ENCODE measurements at regions not wholly inside any gene's neighbourhood (a gene's known extent, or its start where the extent isn't known, plus 50 kb on each side); places are given as distances from the start of the nearest gene placed in this dataset.

DNA sequence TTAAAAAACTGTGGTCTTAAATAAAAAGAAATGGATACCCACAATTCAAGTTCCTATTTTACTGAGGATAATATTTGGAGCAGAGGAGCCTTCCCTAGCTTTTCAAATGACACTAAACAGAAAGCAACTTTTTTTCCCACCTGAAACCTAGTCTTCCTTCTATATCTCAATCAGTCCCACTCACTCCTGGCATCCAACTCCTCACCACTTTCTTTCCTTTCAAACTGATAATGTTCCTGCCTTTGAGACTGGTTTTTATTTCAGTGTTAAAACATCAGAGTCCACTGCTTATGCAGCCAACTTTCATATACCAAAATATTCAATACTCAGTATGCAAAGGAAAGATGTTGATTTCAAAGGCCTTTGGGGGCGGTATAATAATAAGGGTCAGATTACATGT, 225.6 kb downstream of the GXYLT1 start:
- Histone ChIP-seq H3K36me3 (ENCODE audit: control insufficient read depth, insufficient read depth, low read length) (no peaks in the 10 kb centered on the region), H3K4ac (ENCODE audit: low read depth, low read length) (no peak overlapping the region), H4K20me1 (ENCODE audit: insufficient read depth, low read length) (no peaks in the 10 kb centered on the region), H4K91ac (ENCODE audit: insufficient read depth, low read depth, low read length) (no peak overlapping the region), H3K23ac (ENCODE audit: low read depth, low read length) (no peak overlapping the region), H3K4me1 (ENCODE audit: control insufficient read depth, insufficient read depth, low read length) (no peaks in the 10 kb centered on the region), H2BK15ac (ENCODE audit: low read depth, low read length) (no peak overlapping the region), H3K14ac (replicated peaks; ENCODE audit: low read depth, low read length) (no peak overlapping the region), H2BK5ac (ENCODE audit: low read depth, low read length, poor library complexity, severe bottlenecking) (no peak overlapping the region), H2BK20ac (ENCODE audit: low read depth, low read length) (no peak overlapping the region), H3K18ac (ENCODE audit: low read depth, low read length) (no peak overlapping the region), H3K9me1 (ENCODE audit: insufficient read depth, low read length) (no peaks in the 10 kb centered on the region), H3K9me3 (ENCODE audit: control insufficient read depth, insufficient read depth, low read length) (no peaks in the 10 kb centered on the region), H2AFZ (replicated peaks; ENCODE audit: low read length, poor library complexity) (no peak overlapping the region), H3K4me2 (ENCODE audit: low read depth, low read length) (no peak overlapping the region), H3K27ac (ENCODE audit: insufficient read depth, low read length) (no peak overlapping the region), H3K79me1 (ENCODE audit: low read depth in 1 of 2, low read length in 2 of 2) (no peaks in the 10 kb centered on the region), H2AK9ac (replicated peaks; ENCODE audit: low read depth, low read length, poor library complexity) (no peak overlapping the region), H3K27me3 (ENCODE audit: control insufficient read depth, insufficient read depth, low read length) (no peaks in the 10 kb centered on the region), H4K5ac (ENCODE audit: low read depth, low read length) (no peak overlapping the region), H4K8ac (ENCODE audit: low read depth in 2 of 2, low read length in 2 of 2) (no peak overlapping the region), H3K9ac (ENCODE audit: low read depth, low read length) (no peak overlapping the region), H3K56ac (ENCODE audit: extremely low read depth, insufficient read depth, low read length) (no peak overlapping the region), H2BK120ac (ENCODE audit: low read depth, low read length) (no peak overlapping the region), H3K4me3 (ENCODE audit: insufficient read depth, low read depth, low read length) (no peak overlapping the region), H2AK5ac (ENCODE audit: low read depth, low read length) (no peak overlapping the region)
- TF ChIP-seq NFE2L2 (IDR thresholded peaks at IDR 0.05; ENCODE audit: low read depth, low read length) (no peak), FOS (IDR thresholded peaks at IDR 0.05; ENCODE audit: low read depth, low read length) (no peak), CHD1 (IDR thresholded peaks at IDR 0.05; ENCODE audit: low read depth, low read length) (no peak), POLR2A (IDR thresholded peaks at IDR 0.05; ENCODE audit: low read depth, low read length) (no peak), BHLHE40 (IDR thresholded peaks at IDR 0.05; ENCODE audit: low read depth, low read length) (no peak), MAZ (IDR thresholded peaks at IDR 0.05; ENCODE audit: borderline replicate concordance, low read depth, low read length) (no peak), MAFK (IDR thresholded peaks at IDR 0.05; ENCODE audit: low read depth, low read length) (no peak), RAD21 (IDR thresholded peaks at IDR 0.05; ENCODE audit: low read length) (no peak), MXI1 (IDR thresholded peaks at IDR 0.05; ENCODE audit: borderline replicate concordance, low read depth, low read length) (no peak)
- TF ChIP-seq, protein P1, sequence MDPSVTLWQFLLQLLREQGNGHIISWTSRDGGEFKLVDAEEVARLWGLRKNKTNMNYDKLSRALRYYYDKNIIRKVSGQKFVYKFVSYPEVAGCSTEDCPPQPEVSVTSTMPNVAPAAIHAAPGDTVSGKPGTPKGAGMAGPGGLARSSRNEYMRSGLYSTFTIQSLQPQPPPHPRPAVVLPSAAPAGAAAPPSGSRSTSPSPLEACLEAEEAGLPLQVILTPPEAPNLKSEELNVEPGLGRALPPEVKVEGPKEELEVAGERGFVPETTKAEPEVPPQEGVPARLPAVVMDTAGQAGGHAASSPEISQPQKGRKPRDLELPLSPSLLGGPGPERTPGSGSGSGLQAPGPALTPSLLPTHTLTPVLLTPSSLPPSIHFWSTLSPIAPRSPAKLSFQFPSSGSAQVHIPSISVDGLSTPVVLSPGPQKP (IDR thresholded peaks at IDR 0.05; ENCODE audit: borderline replicate concordance, low read depth, low read length): no peak
- TF ChIP-seq, protein P2, sequence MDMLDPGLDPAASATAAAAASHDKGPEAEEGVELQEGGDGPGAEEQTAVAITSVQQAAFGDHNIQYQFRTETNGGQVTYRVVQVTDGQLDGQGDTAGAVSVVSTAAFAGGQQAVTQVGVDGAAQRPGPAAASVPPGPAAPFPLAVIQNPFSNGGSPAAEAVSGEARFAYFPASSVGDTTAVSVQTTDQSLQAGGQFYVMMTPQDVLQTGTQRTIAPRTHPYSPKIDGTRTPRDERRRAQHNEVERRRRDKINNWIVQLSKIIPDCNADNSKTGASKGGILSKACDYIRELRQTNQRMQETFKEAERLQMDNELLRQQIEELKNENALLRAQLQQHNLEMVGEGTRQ (IDR thresholded peaks at IDR 0.05; ENCODE audit: low read depth, low read length): no peak
- TF ChIP-seq, protein P3, sequence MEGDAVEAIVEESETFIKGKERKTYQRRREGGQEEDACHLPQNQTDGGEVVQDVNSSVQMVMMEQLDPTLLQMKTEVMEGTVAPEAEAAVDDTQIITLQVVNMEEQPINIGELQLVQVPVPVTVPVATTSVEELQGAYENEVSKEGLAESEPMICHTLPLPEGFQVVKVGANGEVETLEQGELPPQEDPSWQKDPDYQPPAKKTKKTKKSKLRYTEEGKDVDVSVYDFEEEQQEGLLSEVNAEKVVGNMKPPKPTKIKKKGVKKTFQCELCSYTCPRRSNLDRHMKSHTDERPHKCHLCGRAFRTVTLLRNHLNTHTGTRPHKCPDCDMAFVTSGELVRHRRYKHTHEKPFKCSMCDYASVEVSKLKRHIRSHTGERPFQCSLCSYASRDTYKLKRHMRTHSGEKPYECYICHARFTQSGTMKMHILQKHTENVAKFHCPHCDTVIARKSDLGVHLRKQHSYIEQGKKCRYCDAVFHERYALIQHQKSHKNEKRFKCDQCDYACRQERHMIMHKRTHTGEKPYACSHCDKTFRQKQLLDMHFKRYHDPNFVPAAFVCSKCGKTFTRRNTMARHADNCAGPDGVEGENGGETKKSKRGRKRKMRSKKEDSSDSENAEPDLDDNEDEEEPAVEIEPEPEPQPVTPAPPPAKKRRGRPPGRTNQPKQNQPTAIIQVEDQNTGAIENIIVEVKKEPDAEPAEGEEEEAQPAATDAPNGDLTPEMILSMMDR (conservative IDR thresholded peaks at IDR 0.05; ENCODE audit: low read depth, low read length): no peak
- POLR2A ChIA-PET (ENCODE audit: unreplicated experiment): no interaction called here
- in situ Hi-C loops (cut with MboI; ENCODE audit: low sequenced_read_pairs) (no loop called here), intact Hi-C loops (cut with micrococcal nuclease) (no loop called here), dilution Hi-C loops (cut with HindIII; ENCODE audit: low sequenced_read_pairs, unreplicated experiment) (no loop called here)
- CTCF ChIA-PET: no interaction called here
- no peak for DNase-seq
- ATAC-seq (ENCODE audit: low read depth): no peak
- BruUV-seq (replicated peaks): no TSS peak
- WGBS, 2 experiments (ENCODE audit: extremely low coverage in 2 of 2, insufficient read length in 1 of 2): no CpG with 5 or more reads among the region's 1 CpG

All from IMR-90 (cell line).